ENCODE measurements at regions not wholly inside any gene's neighbourhood (a gene's known extent, or its start where the extent isn't known, plus 50 kb on each side); places are given as distances from the start of the nearest gene placed in this dataset.

- H3K27ac ChIP-seq (ENCODE audit: insufficient read depth, low read length) = no peak overlapping the region
- H3K4me3 ChIP-seq (ENCODE audit: insufficient read depth, low read depth, low read length) = no peak overlapping the region
- H2AK5ac ChIP-seq (ENCODE audit: low read depth, low read length) = no peak overlapping the region
- in situ Hi-C loops (cut with MboI; ENCODE audit: low sequenced_read_pairs) = no loop called here
- TF ChIP-seq POLR2A (IDR thresholded peaks at IDR 0.05; ENCODE audit: low read depth, low read length) = no peak
- no peak for TF ChIP-seq CEBPB (IDR thresholded peaks at IDR 0.05; ENCODE audit: low read depth, low read length)
- no peak for TF ChIP-seq MXI1 (IDR thresholded peaks at IDR 0.05; ENCODE audit: borderline replicate concordance, low read depth, low read length)
- TF ChIP-seq ELK1 (IDR thresholded peaks at IDR 0.05; ENCODE audit: borderline replicate concordance, low read depth, low read length) = no peak
- no peak for TF ChIP-seq RFX5 (IDR thresholded peaks at IDR 0.05; ENCODE audit: low read depth, low read length)
- TF ChIP-seq RAD21 (IDR thresholded peaks at IDR 0.05; ENCODE audit: low read length) = no peak
- TF ChIP-seq NFE2L2 (IDR thresholded peaks at IDR 0.05; ENCODE audit: low read depth, low read length) = no peak
- no peak for TF ChIP-seq MAFK (IDR thresholded peaks at IDR 0.05; ENCODE audit: low read depth, low read length)
- TF ChIP-seq USF2 (IDR thresholded peaks at IDR 0.05; ENCODE audit: low read depth, low read length) = no peak
- TF ChIP-seq MAZ (IDR thresholded peaks at IDR 0.05; ENCODE audit: borderline replicate concordance, low read depth, low read length) = no peak
- TF ChIP-seq CHD1 (IDR thresholded peaks at IDR 0.05; ENCODE audit: low read depth, low read length) = no peak
- no peak for TF ChIP-seq CTCF (conservative IDR thresholded peaks at IDR 0.05; ENCODE audit: low read depth, low read length)
- TF ChIP-seq BHLHE40 (IDR thresholded peaks at IDR 0.05; ENCODE audit: low read depth, low read length) = no peak
- TF ChIP-seq FOS (IDR thresholded peaks at IDR 0.05; ENCODE audit: low read depth, low read length) = no peak
- no peaks in the 10 kb centered on the region for H3K27me3 ChIP-seq (ENCODE audit: control insufficient read depth, insufficient read depth, low read length)
- no TSS peak for BruUV-seq (replicated peaks)
- no peak overlapping the region for H3K4me2 ChIP-seq (ENCODE audit: low read depth, low read length)
- H4K8ac ChIP-seq (ENCODE audit: low read depth in 2 of 2, low read length in 2 of 2) = no peak overlapping the region
- no peak overlapping the region for H4K5ac ChIP-seq (ENCODE audit: low read depth, low read length)
- H3K9me1 ChIP-seq (ENCODE audit: insufficient read depth, low read length) = no peaks in the 10 kb centered on the region
- no peaks in the 10 kb centered on the region for H3K36me3 ChIP-seq (ENCODE audit: control insufficient read depth, insufficient read depth, low read length)
- H2BK120ac ChIP-seq (ENCODE audit: low read depth, low read length) = no peak overlapping the region
- H3K4me1 ChIP-seq (ENCODE audit: control insufficient read depth, insufficient read depth, low read length) = no peaks in the 10 kb centered on the region
- H4K91ac ChIP-seq (ENCODE audit: insufficient read depth, low read depth, low read length) = no peak overlapping the region
- H3K9me3 ChIP-seq (ENCODE audit: control insufficient read depth, insufficient read depth, low read length) = peaks cover 10% of the 10 kb centered on the region
- H3K23ac ChIP-seq (ENCODE audit: low read depth, low read length) = no peak overlapping the region
- no peak for ATAC-seq (ENCODE audit: low read depth)
- H2BK5ac ChIP-seq (ENCODE audit: low read depth, low read length, poor library complexity, severe bottlenecking) = no peak overlapping the region
- H3K9ac ChIP-seq (ENCODE audit: low read depth, low read length) = no peak overlapping the region
- H3K56ac ChIP-seq (ENCODE audit: extremely low read depth, insufficient read depth, low read length) = no peak overlapping the region
- H3K79me1 ChIP-seq (ENCODE audit: low read depth in 1 of 2, low read length in 2 of 2) = no peaks in the 10 kb centered on the region
- no peak overlapping the region for H2BK20ac ChIP-seq (ENCODE audit: low read depth, low read length)
- H3K14ac ChIP-seq (replicated peaks; ENCODE audit: low read depth, low read length) = no peak overlapping the region
- dilution Hi-C loops (cut with HindIII; ENCODE audit: low sequenced_read_pairs, unreplicated experiment) = no loop called here
- CTCF ChIA-PET = no interaction called here
- intact Hi-C loops (cut with micrococcal nuclease) = no loop called here
- WGBS, 2 experiments (ENCODE audit: extremely low coverage in 2 of 2, insufficient read length in 1 of 2) = no CpG with 5 or more reads among the region's 1 CpG
- H4K20me1 ChIP-seq (ENCODE audit: insufficient read depth, low read length) = no peaks in the 10 kb centered on the region
- H2BK15ac ChIP-seq (ENCODE audit: low read depth, low read length) = no peak overlapping the region
- POLR2A ChIA-PET (ENCODE audit: unreplicated experiment) = no interaction called here
- no peak overlapping the region for H3K4ac ChIP-seq (ENCODE audit: low read depth, low read length)
- no peak overlapping the region for H2AFZ ChIP-seq (replicated peaks; ENCODE audit: low read length, poor library complexity)
- no peak overlapping the region for H3K18ac ChIP-seq (ENCODE audit: low read depth, low read length)
- H2AK9ac ChIP-seq (replicated peaks; ENCODE audit: low read depth, low read length, poor library complexity) = no peak overlapping the region
- DNase-seq = no peak
Observed at GRCh38 chr2:116761864-116762263, 1052.6 kb upstream of the DDX18 start.
